ENCODE measurements at regions not wholly inside any gene's neighbourhood (a gene's known extent, or its start where the extent isn't known, plus 50 kb on each side); places are given as distances from the start of the nearest gene placed in this dataset.

- Mint-ChIP-seq H3K9me3 (peaks cover 37% of the 10 kb centered on the region), H3K27ac (no peak overlapping the region), H3K36me3 (no peaks in the 10 kb centered on the region), H3K4me1 (no peaks in the 10 kb centered on the region), H3K27me3 (ENCODE audit: low read depth) (no peaks in the 10 kb centered on the region), H3K4me3 (no peak overlapping the region)
- TF ChIP-seq, protein P1, sequence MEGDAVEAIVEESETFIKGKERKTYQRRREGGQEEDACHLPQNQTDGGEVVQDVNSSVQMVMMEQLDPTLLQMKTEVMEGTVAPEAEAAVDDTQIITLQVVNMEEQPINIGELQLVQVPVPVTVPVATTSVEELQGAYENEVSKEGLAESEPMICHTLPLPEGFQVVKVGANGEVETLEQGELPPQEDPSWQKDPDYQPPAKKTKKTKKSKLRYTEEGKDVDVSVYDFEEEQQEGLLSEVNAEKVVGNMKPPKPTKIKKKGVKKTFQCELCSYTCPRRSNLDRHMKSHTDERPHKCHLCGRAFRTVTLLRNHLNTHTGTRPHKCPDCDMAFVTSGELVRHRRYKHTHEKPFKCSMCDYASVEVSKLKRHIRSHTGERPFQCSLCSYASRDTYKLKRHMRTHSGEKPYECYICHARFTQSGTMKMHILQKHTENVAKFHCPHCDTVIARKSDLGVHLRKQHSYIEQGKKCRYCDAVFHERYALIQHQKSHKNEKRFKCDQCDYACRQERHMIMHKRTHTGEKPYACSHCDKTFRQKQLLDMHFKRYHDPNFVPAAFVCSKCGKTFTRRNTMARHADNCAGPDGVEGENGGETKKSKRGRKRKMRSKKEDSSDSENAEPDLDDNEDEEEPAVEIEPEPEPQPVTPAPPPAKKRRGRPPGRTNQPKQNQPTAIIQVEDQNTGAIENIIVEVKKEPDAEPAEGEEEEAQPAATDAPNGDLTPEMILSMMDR (IDR thresholded peaks at IDR 0.05; ENCODE audit: unreplicated experiment) = no peak
- DNase-seq (ENCODE audit: low spot score in 2 of 2, unreplicated experiment in 2 of 2) = no peak
These were observed 270.8 kb upstream of the DCC start for GRCh38 chr18:52069201-52069600.

DNA sequence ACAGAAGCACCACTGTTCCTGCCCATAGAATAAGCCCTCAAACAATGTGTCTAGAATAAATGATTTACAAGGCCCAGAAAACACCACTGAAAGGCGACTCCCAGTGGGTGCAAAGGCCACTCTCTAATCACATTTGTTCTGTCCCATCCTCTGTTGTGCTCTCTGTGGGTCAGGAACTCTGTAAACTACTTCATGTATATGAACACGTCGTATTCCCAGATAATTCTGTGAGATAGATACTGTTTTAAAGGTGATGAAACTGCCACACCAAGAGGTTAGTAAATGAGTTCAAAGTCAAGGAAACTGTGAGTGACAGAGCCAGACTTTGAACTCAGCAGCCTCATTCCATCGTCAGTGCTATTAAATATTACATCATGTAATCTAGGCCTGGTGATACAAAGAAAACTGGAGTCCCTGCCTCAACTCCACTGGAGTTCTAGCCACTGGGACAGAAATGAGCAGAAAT lies 269.7 kb upstream of the DCC start:
- no peak for DNase-seq (ENCODE audit: low spot score in 2 of 2, unreplicated experiment in 2 of 2)
- no peak overlapping the region for H3K27ac Mint-ChIP-seq
- no peaks in the 10 kb centered on the region for H3K4me1 Mint-ChIP-seq
- TF ChIP-seq, protein P1 (IDR thresholded peaks at IDR 0.05; ENCODE audit: unreplicated experiment) = no peak
- no peaks in the 10 kb centered on the region for H3K36me3 Mint-ChIP-seq
- no peaks in the 10 kb centered on the region for H3K27me3 Mint-ChIP-seq (ENCODE audit: low read depth)
- no peak overlapping the region for H3K4me3 Mint-ChIP-seq
- H3K9me3 Mint-ChIP-seq = peaks cover 39% of the 10 kb centered on the region

DNA sequence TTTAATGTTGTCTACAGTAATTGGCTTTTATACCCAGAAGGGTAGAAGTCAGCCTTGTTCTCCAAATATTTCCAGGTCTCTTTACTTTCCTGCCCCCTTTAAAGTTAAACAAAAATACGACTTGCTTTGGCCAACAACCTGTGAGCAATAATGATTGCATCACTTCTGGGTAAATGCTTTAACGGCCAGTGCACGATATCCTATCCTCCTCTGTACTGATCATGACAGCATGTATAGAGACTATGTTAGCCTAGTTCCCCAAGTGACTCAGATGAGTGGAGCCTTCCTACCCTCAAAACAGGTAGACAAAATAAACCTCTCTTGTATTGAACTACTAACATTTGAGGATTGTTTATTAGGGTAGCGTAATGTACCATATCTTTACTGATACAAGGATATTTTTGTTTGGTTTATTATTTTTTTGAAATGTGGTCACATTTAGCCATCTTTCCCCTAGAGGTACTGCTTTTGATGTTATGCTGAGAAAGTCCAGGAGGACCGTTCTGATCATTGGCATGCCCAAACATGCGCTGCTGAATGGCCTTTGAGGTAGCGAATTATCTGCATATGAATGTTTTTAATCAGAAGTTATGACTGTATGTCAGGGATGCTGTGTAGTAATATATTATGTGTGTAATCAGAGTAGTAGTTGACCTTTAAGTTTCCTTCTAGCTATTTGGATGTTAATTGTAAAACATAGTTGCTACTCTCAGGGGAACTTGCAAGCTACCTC lies 262.6 kb upstream of the DCC start:
- Mint-ChIP-seq H3K4me3 (no peak overlapping the region), H3K27ac (no peak overlapping the region)

GRCh38 chr18:52082246-52082645 lies 257.8 kb upstream of the DCC start:
- TF ChIP-seq, protein P1 (IDR thresholded peaks at IDR 0.05; ENCODE audit: unreplicated experiment) = no peak
- Mint-ChIP-seq H3K4me1 (no peaks in the 10 kb centered on the region), H3K27ac (no peak overlapping the region), H3K27me3 (ENCODE audit: low read depth) (peaks cover 2% of the 10 kb centered on the region), H3K36me3 (no peaks in the 10 kb centered on the region), H3K4me3 (no peak overlapping the region), H3K9me3 (no peaks in the 10 kb centered on the region)
- DNase-seq (ENCODE audit: low spot score in 2 of 2, unreplicated experiment in 2 of 2) = no peak

More for the DNA sequence above, 262.6 kb upstream of the DCC start:
- DNase-seq (ENCODE audit: low spot score in 2 of 2, unreplicated experiment in 2 of 2) = no peak
- TF ChIP-seq, protein P1 (IDR thresholded peaks at IDR 0.05; ENCODE audit: unreplicated experiment) = no peak
- Mint-ChIP-seq H3K9me3 (peaks cover 6% of the 10 kb centered on the region), H3K27me3 (ENCODE audit: low read depth) (no peaks in the 10 kb centered on the region), H3K36me3 (no peaks in the 10 kb centered on the region), H3K4me1 (no peaks in the 10 kb centered on the region)

- no peaks in the 10 kb centered on the region for H3K36me3 Mint-ChIP-seq
- H3K4me3 Mint-ChIP-seq = no peak overlapping the region
- no peaks in the 10 kb centered on the region for H3K4me1 Mint-ChIP-seq
- no peak for DNase-seq (ENCODE audit: low spot score in 2 of 2, unreplicated experiment in 2 of 2)
- H3K27me3 Mint-ChIP-seq (ENCODE audit: low read depth) = peaks cover 6% of the 10 kb centered on the region
- H3K9me3 Mint-ChIP-seq = no peaks in the 10 kb centered on the region
- TF ChIP-seq, protein P1 (IDR thresholded peaks at IDR 0.05; ENCODE audit: unreplicated experiment) = no peak
- no peak overlapping the region for H3K27ac Mint-ChIP-seq
These were observed 252.9 kb upstream of the DCC start for GRCh38 chr18:52087140-52087539.

Measured in mesothelial cell of epicardium (in vitro differentiated cells).